ENCODE measurements at regions not wholly inside any gene's neighbourhood (a gene's known extent, or its start where the extent isn't known, plus 50 kb on each side); places are given as distances from the start of the nearest gene placed in this dataset.

GRCh38 chr11:31869986-31870385, 58.9 kb upstream of the PAX6 start:
- no peak for TF ChIP-seq CTCF (IDR thresholded peaks at IDR 0.05)
- no peak for TF ChIP-seq EP300 (IDR thresholded peaks at IDR 0.05)
